ENCODE measurements at regions not wholly inside any gene's neighbourhood (a gene's known extent, or its start where the extent isn't known, plus 50 kb on each side); places are given as distances from the start of the nearest gene placed in this dataset.

- FAIRE-seq = no peak
Measured at GRCh38 chr2:180443888-180444287, 436.8 kb upstream of the CWC22 start.

GRCh38 chr2:180442860-180443644 is 436.0 kb upstream of the CWC22 start:
- FAIRE-seq = no peak

DNA sequence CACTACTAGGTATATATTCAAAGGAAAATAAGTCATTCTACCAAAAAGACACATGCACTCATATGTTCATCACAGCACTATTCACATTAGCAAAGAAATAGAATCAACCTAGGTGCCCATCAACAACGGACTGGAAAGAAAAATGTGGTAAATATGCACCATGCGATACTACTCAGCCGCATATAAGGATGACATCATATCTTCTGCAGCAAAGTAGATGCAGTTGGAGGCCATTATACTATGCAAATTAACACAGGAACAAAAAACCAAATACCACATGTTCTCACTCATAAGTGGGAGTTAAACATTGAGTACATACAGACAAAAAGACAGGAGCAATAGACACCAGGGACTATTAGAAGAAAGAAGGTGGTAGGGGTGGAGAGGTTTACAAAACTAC is 412.1 kb upstream of the CWC22 start:
- no peak for FAIRE-seq

DNA sequence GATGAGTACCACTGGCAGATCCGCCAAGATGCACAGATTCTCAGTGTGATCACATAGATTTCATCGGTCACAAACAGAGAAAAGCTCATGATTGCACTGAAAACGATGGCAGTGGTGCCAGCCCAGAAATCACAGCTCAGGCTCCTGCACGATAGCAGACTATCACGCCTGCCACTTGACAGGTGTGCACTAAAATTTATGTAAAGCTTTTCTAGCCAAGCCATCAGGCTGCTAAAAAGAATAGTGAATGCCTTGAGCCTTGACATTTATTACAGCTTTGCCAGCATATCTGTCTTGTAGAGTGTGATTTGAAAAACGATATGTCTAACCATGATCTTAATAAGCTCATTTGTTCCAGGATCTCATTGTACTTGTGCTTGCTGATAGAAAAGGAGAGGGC is 409.5 kb upstream of the CWC22 start:
- no peak for FAIRE-seq

DNA sequence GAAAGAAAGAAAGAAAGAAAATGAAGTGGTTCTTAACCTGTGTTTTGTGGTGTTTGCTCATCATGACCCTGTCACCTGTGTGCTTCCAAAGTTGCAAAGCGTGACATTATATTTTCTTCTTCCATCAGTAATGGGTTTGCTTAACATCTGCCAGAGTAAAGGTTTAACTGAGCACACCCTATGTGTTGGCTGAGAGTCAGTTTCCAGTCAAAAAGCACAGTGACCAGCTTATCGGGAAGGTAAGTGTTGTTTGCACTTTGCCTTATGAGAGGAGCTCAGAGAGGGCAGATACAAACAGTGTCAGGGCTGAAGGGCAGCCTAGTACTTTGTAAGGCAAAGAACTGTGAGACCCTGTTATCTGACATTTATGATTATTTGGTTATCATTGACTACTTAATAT is 406.2 kb upstream of the CWC22 start:
- FAIRE-seq = no peak

GRCh38 chr2:180412219-180412618 is 405.1 kb upstream of the CWC22 start:
- FAIRE-seq = no peak

DNA sequence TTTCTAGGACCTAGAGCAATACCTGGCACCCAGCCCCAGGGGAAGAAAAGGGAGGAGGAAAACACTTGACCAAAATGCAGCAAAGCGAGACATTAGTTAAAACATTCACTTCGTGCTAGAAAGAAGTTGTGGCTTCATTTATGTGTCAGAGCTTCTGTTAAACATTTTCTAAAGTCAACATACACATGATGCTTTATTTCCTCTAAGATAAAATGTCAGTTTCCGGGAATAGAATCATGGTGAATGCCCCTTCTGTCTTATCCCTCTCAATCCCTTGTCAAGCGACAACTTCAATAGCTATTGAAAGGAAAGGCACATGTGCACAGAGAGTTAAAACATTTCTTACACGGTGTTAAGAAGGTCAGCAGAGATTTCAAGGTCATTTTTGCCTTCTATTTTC is 404.6 kb upstream of the CWC22 start:
- FAIRE-seq = no peak

GRCh38 chr2:180406687-180407086 is 399.6 kb upstream of the CWC22 start:
- FAIRE-seq = no peak

DNA sequence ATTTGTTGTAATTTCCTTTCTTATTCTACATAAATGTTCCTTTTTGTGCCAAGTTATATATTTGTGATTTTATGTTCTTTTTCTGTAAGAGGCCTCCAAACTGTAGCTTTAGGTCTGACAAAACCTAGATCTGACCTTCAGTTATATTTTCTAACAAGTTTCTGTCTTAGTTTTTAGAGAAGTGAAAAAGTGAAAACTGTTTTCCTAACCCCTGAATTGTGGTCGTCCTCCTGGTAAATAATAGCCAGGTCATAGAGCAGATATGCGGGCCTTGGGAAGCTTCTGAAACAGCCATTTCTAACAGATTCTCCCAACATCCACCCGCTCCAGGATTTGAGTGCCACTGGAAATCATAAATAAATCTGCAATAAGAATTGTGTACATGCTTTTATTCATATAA is 398.4 kb upstream of the CWC22 start:
- FAIRE-seq = no peak

GRCh38 chr2:180394305-180394704 is 387.2 kb upstream of the CWC22 start:
- no peak for FAIRE-seq

DNA sequence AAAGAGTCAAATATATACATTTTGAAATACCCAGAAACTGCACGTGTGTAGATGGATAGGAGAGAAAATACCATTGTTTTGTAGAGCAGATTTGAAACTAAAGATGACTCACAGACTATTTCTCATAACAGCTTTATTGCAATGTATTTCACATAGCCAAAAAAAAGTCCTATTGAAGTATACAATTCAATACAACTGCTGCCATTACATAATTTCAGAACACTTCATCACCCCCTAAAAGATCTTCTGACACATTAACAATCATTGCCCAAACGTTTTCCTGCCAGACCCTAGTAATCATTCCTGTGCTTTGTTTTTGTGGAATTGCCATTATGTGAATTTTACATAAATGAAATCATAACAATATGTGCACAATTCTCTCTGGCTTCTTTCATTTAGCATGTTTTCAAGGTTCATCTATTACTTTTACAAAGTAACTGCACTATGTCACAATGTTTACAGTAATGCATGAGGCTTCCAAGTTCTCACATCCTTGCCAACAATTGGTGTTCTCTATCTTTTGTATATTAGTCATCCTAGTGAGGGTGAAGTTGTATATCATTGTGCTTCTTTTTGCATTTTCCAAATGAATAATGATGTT is 378.6 kb upstream of the CWC22 start:
- no peak for FAIRE-seq

DNA sequence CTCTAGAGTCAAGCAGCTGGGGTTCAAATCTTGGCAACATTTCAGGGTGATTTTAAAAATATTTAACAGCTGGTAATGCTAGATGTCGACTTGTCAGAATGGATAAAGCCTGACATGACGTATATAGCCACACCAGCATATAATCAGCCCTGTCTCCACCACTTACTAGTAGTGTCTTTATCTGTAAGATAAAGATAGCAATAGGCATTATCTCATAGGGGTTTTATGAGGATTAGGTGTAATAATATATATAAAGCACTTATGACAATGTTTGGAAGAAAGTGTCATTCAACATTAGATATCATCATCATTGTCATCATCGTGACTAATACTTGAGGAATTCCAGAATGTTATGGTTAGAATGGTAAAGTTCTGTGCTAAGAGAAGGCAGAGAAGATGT is 369.0 kb upstream of the CWC22 start:
- no peak for FAIRE-seq

GRCh38 chr2:180374502-180375281 is 367.6 kb upstream of the CWC22 start:
- no peak for FAIRE-seq

DNA sequence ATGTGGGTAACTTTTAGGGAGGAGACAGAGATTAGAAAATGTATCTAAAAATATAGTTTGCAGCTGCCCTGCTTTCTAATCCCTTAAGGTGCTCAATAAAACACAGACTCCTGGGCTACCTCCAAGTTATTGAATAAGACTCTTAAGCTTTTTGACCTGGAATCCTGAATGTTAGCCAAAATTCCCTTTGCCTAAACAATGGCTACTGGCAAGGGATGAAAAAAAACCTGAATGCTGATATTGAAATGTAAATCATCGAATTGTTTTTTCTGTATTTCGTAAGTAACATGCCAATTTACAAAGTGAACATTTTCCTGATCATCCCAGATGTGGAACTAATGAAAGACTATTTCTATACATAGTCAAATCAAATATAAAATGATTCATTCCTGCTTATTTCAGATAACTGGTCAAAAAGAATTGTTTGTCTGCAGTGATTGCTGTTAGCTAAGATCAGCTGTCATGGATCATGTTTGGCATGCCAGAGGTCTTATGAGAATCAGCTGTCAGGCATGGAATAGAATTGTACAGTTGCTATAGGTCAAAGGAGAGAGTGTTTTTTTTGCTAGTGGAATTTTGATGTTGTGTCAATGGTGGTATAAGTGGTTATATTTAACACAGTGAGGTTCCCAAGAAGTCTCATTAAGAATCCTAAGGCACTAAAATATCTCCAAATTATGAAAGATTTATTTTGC is 363.6 kb upstream of the CWC22 start:
- no peak for FAIRE-seq

GRCh38 chr2:180368881-180369280 is 361.8 kb upstream of the CWC22 start:
- FAIRE-seq = no peak

DNA sequence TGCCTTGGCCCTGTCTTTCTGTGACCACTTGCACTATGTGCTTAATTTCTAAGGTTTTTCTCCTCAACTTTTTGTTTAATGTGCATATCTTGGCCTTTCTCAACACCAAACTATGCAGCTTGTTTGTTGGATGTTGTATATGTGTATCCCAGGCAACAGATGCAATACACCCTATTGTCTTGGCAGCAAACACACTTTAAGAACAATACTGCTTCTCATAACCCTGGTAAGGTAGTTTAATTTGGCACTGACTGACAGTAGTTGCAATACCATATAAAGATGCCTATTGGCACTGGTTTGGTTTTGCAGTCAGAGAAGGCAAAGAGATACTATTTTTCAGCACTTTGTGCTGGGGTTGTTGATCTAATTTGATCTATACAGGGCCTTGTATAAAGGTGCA is 360.7 kb upstream of the CWC22 start:
- FAIRE-seq = no peak

DNA sequence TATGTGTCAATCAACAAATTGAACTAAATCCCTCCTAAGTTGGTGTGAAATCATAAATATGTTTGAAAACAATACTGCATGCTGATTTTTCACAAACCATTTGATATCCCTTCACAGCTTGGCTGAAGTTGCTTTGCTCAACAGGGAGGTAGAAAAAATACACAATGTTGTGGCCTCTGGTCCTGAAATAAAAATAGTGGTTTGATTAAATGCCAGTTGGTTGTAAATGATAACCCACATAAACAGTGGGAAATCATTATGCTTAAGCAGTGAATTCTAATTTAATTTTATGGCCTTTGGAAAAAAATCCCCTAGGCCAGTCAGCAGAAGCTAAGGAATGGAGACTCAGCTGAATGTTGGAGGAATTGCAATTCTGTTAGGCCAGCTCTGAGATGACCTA is 359.4 kb upstream of the CWC22 start:
- no peak for FAIRE-seq

DNA sequence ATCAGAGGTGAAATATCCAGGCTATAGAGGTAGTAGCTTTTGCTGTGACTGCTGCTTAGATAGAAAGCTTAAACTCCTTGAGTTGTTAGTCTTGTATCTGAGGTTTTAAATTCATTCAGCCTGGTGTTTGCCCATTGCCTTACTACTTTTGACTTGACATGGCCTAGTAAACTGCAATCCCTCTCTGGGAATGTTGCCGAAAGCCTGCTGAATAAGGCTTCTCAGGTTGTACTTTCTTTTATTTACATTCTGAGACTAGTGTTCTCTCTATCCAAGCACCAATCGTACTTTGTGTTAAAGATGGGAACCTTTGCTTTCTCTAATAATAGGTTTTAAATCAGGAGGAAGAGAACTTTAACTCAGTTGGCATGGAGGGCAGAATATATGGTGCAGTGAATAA is 357.6 kb upstream of the CWC22 start:
- no peak for FAIRE-seq

DNA sequence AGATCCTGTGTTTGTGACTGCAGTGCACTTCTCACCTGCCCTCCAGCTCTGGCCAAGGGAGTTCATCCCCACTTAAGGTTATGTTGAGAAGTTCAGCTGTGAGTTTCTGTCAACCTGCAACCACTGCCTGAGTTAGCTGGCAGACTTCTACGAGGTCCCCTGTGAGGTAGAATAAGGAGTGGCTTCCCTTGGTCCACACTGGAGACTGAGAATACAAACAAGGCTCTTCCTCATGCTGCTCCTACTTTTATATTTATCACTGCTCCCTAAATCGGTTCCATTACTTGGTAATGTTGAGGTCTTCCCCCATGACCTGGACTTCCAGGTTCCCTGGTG is 353.2 kb upstream of the CWC22 start:
- FAIRE-seq = no peak

GRCh38 chr2:180359522-180360282 is 352.6 kb upstream of the CWC22 start:
- FAIRE-seq = no peak

DNA sequence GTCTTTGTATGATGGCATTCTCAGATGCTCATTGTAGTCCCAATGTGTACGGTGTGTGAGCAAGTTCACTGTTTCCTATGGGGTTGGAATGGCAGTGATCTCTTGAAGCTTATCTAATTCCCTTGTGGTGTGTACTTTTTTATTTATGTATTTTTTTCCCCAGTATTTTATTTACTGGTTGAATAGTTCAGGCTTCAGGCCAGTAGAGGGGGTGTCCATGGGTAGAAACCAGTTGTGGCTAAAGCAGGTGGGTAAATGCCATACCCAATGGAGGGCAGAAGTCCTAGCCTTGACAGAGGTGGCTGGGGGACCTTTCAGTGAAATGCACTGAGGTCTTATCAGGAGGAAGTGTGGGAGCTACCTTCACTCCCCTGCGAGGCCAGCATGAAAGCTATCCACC is 351.4 kb upstream of the CWC22 start:
- FAIRE-seq = no peak

DNA sequence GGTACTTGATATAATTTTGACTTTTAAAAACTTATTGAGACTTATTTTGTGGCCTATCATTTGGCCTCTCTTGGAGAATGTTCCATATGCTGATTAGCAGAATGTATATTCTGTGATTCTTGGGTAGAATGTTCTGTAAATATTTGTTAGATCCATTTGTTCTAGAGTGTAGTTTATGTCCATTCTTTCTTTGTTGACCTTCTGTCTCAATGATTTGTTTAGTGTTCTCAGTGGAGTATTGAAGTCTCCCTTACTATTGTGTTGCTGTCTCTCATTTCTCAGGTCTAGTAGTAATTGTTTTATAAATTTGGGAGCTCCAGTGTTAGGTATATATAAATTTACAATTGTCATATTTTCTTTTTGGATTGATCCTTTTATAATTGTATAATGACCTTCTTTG is 349.6 kb upstream of the CWC22 start:
- FAIRE-seq = no peak

DNA sequence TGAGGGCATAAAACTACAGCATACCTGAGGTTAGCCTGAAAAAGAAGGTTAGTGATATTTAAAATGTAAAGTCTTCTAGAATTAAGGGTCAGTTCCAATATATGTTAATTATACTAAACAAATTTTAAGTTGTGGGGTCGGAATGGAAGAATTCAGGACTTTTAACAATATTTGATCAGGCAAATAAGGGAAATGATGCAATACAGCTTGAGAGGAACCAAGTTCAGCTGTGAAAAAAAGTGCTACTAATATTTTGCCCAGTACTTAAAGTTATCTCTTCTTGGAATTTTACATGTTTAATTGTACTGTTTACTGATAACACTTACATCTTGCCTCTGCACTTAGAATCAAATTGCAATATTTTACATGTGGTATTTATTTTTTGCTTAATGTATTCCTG is 345.5 kb upstream of the CWC22 start:
- no peak for FAIRE-seq

Measured in G401.6 (cell line).